WTC11 (cell line): ENCODE measurements at regions not wholly inside any gene's neighbourhood (a gene's known extent, or its start where the extent isn't known, plus 50 kb on each side); places are given as distances from the start of the nearest gene placed in this dataset.

Experiments
- ATAC-seq: fragments of 200-7000 bp; cut with Tn5 transposase; 2 replicates; pipeline ENCODE4 v1.10.0; 2021; ENCODE audit warnings: mild to moderate bottlenecking, moderate library complexity
- CTCF ChIA-PET: fragments of 300-600 bp; sonication (Branson Sonifier 250); formaldehyde crosslinking; loops from one replicate; lab custom pipeline; 2021; ENCODE audit warnings: antibody characterized with exemption; lab: Charles Lee
- POLR2A ChIA-PET: fragments of 350-600 bp; sonication (Branson Sonifier 250); formaldehyde crosslinking; loops from one replicate; lab custom pipeline; 2021; ENCODE audit warnings: antibody characterized with exemption; lab: Charles Lee
- DNase-seq: peaks from one replicate; pipeline ENCODE4 v3.0.0; 2021; ENCODE audit warnings: low spot score
- H3K27ac Mint-ChIP-seq: 2 replicates; pipeline ENCODE4 v1.8.0; 2021; ENCODE audit warnings: mixed read lengths
- H3K27me3 Mint-ChIP-seq: 2 replicates; pipeline ENCODE4 v1.8.0; 2021; ENCODE audit warnings: low read depth, mild to moderate bottlenecking, moderate library complexity, mixed read lengths
- H3K36me3 Mint-ChIP-seq: 2 replicates; pipeline ENCODE4 v1.8.0; 2021; ENCODE audit warnings: mixed read lengths
- H3K4me1 Mint-ChIP-seq: 2 replicates; pipeline ENCODE4 v1.8.0; 2022; ENCODE audit warnings: mixed read lengths
- H3K4me3 Mint-ChIP-seq: 2 replicates; pipeline ENCODE4 v1.8.0; 2021; ENCODE audit warnings: mild to moderate bottlenecking, moderate library complexity, mixed read lengths
- H3K9me3 Mint-ChIP-seq: 2 replicates; pipeline ENCODE4 v1.8.0; 2021; ENCODE audit warnings: mixed read lengths
- CREM ChIP-seq: sonication (generic); formaldehyde crosslinking; IDR thresholded peaks from 2 replicates; pipeline ENCODE4 v1.8.1; 2022; ENCODE audit warnings: mild to moderate bottlenecking, missing genetic modification reagents, moderate library complexity
- FOXJ3 ChIP-seq: sonication (generic); formaldehyde crosslinking; IDR thresholded peaks from 2 replicates; pipeline ENCODE4 v1.9.0; 2021; ENCODE audit warnings: missing genetic modification reagents, mild to moderate bottlenecking, borderline replicate concordance
- GRHL2 ChIP-seq: fragments of 250-450 bp; sonication (Bioruptor Pico); IDR thresholded peaks from 2 replicates; pipeline ENCODE4 v1.8.0; 2022; ENCODE audit warnings: mild to moderate bottlenecking, moderate library complexity; ENCODE audit not compliant: insufficient replicate concordance, severe bottlenecking
- MYBL2 ChIP-seq: sonication (generic); formaldehyde crosslinking; IDR thresholded peaks from 2 replicates; pipeline ENCODE4 v1.8.1; 2023; ENCODE audit warnings: mild to moderate bottlenecking, moderate library complexity, missing genetic modification reagents
- NFYB ChIP-seq: sonication (generic); formaldehyde crosslinking; conservative IDR thresholded peaks from 2 replicates; pipeline ENCODE4 v1.8.0; 2022; ENCODE audit warnings: low read depth, missing genetic modification reagents
- RORB ChIP-seq: fragments of 250-450 bp; sonication (Bioruptor Pico); IDR thresholded peaks from 2 replicates; pipeline ENCODE4 v1.9.0; 2021; ENCODE audit warnings: mild to moderate bottlenecking
- SP1 ChIP-seq: sonication (generic); formaldehyde crosslinking; conservative IDR thresholded peaks from 2 replicates; pipeline ENCODE4 v1.8.1; 2022; ENCODE audit warnings: missing genetic modification reagents
- ZNF121 ChIP-seq: sonication (generic); formaldehyde crosslinking; IDR thresholded peaks from 2 replicates; pipeline ENCODE4 v1.8.0; 2023; ENCODE audit warnings: missing genetic modification reagents
- ZNF138 ChIP-seq: sonication (generic); formaldehyde crosslinking; conservative IDR thresholded peaks from 2 replicates; pipeline ENCODE4 v1.8.1; 2022; ENCODE audit warnings: mild to moderate bottlenecking, moderate library complexity, missing genetic modification reagents
- ZNF219 ChIP-seq: sonication (generic); formaldehyde crosslinking; IDR thresholded peaks from 2 replicates; pipeline ENCODE4 v1.8.0; 2023; ENCODE audit warnings: missing genetic modification reagents, mild to moderate bottlenecking, borderline replicate concordance
- ZNF232 ChIP-seq: sonication (generic); formaldehyde crosslinking; IDR thresholded peaks from 2 replicates; pipeline ENCODE4 v1.8.0; 2022; ENCODE audit warnings: mild to moderate bottlenecking, missing genetic modification reagents
- ZNF263 ChIP-seq: sonication (generic); formaldehyde crosslinking; IDR thresholded peaks from 2 replicates; pipeline ENCODE4 v1.8.1; 2022; ENCODE audit warnings: low read depth, mild to moderate bottlenecking, moderate library complexity, missing genetic modification reagents
- ZNF671 ChIP-seq: fragments of 250-450 bp; sonication (Bioruptor Pico); IDR thresholded peaks from 2 replicates; pipeline ENCODE4 v1.8.0; 2021; ENCODE audit warnings: mild to moderate bottlenecking
- TF ChIP-seq, protein P1 (sequence below): sonication (generic); formaldehyde crosslinking; IDR thresholded peaks from 2 replicates; pipeline ENCODE4 v1.8.1; 2023; ENCODE audit warnings: mild to moderate bottlenecking, moderate library complexity, missing genetic modification reagents
- TF ChIP-seq, protein P2 (sequence below): sonication (generic); formaldehyde crosslinking; IDR thresholded peaks from 2 replicates; pipeline ENCODE4 v1.8.1; 2023; ENCODE audit warnings: mild to moderate bottlenecking, missing genetic modification reagents
- TF ChIP-seq, protein P3 (sequence below): fragments of 250-450 bp; sonication (Bioruptor Pico); conservative IDR thresholded peaks from 2 replicates; pipeline ENCODE4 v1.9.0; 2021; ENCODE audit warnings: mild to moderate bottlenecking
- TF ChIP-seq, protein P4 (sequence below): sonication (generic); formaldehyde crosslinking; IDR thresholded peaks from 2 replicates; pipeline ENCODE4 v1.8.1; 2023; ENCODE audit warnings: mild to moderate bottlenecking, missing genetic modification reagents
- TF ChIP-seq, protein P5 (sequence below): fragments of 250-450 bp; sonication (Bioruptor Pico); IDR thresholded peaks from 2 replicates; pipeline ENCODE4 v1.9.0; 2021; ENCODE audit warnings: moderate library complexity, mild to moderate bottlenecking, inconsistent platforms, borderline replicate concordance
- TF ChIP-seq, protein P6 (sequence below): fragments of 200-600 bp; IDR thresholded peaks from 2 replicates; pipeline ENCODE4 v1.8.0; 2022; ENCODE audit warnings: antibody characterized with exemption

DNA sequence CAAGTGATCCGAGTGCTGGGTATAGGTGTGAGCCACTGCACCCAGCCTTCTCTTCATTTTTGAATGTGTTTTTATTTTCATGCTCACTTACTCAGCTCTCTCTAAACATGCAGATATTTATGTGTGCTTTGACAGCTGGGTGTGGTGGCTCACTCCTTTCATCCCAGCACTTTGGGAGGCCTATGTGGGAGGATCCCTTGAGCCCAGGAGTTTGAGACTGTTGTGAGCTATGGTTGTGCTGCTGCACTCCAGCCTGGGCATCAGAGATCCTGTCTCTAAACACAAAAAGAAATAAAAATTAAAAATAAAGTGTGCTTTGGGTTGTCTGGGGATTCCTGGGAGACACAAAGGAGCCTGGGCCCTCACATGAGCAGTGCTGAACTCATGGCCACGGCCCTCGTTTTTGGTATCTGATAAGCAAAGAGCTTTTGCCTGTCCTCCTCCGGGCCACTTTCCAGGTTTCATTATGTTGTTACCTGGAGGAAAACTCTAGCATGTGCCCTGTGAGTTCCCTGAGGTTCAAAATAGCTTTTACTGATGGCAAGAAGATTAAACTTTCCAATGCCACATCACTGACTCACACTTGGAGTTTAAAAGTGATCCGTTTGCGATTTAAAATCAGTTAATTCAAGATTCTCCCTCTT, 78.5 kb downstream of the CD164 start (continued):
- TF ChIP-seq, protein P1, sequence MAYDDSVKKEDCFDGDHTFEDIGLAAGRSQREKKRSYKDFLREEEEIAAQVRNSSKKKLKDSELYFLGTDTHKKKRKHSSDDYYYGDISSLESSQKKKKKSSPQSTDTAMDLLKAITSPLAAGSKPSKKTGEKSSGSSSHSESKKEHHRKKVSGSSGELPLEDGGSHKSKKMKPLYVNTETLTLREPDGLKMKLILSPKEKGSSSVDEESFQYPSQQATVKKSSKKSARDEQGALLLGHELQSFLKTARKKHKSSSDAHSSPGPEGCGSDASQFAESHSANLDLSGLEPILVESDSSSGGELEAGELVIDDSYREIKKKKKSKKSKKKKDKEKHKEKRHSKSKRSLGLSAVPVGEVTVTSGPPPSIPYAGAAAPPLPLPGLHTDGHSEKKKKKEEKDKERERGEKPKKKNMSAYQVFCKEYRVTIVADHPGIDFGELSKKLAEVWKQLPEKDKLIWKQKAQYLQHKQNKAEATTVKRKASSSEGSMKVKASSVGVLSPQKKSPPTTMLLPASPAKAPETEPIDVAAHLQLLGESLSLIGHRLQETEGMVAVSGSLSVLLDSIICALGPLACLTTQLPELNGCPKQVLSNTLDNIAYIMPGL (CRISPR knock-in tag): no peak
- TF ChIP-seq ZNF232 (CRISPR knock-in tag) (no peak), GRHL2 (CRISPR knock-in tag) (no peak), ZNF671 (CRISPR knock-in tag) (no peak), MYBL2 (no peak), CREM (no peak), ZNF263 (CRISPR knock-in tag) (no peak), FOXJ3 (no peak), ZNF219 (CRISPR knock-in tag) (no peak), ZNF138 (CRISPR knock-in tag) (no peak)
- TF ChIP-seq, protein P2, sequence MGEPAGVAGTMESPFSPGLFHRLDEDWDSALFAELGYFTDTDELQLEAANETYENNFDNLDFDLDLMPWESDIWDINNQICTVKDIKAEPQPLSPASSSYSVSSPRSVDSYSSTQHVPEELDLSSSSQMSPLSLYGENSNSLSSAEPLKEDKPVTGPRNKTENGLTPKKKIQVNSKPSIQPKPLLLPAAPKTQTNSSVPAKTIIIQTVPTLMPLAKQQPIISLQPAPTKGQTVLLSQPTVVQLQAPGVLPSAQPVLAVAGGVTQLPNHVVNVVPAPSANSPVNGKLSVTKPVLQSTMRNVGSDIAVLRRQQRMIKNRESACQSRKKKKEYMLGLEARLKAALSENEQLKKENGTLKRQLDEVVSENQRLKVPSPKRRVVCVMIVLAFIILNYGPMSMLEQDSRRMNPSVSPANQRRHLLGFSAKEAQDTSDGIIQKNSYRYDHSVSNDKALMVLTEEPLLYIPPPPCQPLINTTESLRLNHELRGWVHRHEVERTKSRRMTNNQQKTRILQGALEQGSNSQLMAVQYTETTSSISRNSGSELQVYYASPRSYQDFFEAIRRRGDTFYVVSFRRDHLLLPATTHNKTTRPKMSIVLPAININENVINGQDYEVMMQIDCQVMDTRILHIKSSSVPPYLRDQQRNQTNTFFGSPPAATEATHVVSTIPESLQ: no peak
- TF ChIP-seq, protein P3, sequence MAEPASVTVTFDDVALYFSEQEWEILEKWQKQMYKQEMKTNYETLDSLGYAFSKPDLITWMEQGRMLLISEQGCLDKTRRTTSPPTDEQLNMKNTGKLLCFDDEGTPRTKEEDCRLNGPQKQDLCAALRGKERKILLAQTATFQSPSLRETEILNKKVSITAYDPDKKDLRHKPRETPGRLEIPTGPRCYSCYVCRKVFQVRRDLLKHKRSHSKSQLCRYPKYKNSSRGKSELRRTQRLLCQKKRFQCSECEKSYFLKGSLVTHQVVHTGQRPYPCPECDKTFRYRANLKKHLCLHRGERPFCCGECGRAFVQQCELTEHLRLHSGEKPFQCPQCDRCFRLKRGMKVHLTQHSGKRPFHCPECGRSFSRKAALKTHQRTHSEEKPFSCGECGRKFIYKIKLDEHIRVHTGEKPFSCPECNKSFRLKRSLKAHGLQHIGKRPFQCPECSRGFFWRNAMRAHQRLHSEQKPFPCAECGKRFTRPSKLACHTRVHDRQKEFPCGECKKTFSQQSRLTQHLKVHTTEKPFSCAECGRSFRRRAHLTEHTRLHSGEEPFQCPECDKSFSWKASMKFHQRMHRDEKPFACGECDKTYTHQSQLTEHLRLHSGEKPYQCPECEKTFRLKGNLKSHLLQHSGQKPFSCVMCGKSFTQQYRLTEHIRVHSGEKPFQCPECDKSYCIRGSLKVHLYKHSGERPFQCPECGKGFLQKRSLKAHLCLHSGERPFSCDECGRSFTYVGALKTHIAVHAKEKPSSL (CRISPR knock-in tag): no peak
- TF ChIP-seq, protein P4, sequence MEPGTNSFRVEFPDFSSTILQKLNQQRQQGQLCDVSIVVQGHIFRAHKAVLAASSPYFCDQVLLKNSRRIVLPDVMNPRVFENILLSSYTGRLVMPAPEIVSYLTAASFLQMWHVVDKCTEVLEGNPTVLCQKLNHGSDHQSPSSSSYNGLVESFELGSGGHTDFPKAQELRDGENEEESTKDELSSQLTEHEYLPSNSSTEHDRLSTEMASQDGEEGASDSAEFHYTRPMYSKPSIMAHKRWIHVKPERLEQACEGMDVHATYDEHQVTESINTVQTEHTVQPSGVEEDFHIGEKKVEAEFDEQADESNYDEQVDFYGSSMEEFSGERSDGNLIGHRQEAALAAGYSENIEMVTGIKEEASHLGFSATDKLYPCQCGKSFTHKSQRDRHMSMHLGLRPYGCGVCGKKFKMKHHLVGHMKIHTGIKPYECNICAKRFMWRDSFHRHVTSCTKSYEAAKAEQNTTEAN: no peak
- TF ChIP-seq, all 79 proteins: peak for 0

DNA sequence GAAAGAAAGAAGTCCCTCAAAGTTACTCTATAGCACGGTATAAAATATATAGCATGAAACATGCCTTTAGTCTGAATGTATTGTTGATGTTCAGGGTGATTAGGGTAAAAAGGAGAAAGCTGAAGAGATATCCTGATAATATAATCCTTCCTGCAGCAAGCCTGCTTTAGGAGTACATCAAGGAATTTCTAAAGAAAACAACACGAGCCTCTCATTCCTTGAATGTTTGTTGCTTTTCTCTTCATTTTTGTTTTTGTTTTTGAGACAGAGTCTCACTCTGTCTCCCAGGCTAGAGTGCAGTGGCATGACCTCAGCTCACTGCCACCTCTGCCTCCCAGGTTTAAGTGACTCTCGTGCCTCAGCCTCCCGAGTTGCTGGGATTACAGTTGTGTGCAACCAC, 79.1 kb downstream of the CD164 start:
- no peak overlapping the region for H3K27ac Mint-ChIP-seq
- no peaks in the 10 kb centered on the region for H3K36me3 Mint-ChIP-seq
- no peak for ATAC-seq
- DNase-seq: no peak
- H3K9me3 Mint-ChIP-seq: no peaks in the 10 kb centered on the region
- ChIA-PET POLR2A (no interaction called here), CTCF (no interaction called here)
- H3K4me3 Mint-ChIP-seq: no peak overlapping the region
- peaks cover 22% of the 10 kb centered on the region for H3K4me1 Mint-ChIP-seq
- H3K27me3 Mint-ChIP-seq: no peaks in the 10 kb centered on the region
- TF ChIP-seq, protein P5, sequence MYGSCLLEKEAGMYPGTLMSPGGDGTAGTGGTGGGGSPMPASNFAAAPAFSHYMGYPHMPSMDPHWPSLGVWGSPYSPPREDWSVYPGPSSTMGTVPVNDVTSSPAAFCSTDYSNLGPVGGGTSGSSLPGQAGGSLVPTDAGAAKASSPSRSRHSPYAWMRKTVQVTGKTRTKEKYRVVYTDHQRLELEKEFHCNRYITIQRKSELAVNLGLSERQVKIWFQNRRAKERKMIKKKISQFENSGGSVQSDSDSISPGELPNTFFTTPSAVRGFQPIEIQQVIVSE: no peak
- TF ChIP-seq ZNF121 (CRISPR knock-in tag) (no peak), SP1 (CRISPR knock-in tag) (no peak)
- TF ChIP-seq, all 79 proteins: peak for 0

DNA sequence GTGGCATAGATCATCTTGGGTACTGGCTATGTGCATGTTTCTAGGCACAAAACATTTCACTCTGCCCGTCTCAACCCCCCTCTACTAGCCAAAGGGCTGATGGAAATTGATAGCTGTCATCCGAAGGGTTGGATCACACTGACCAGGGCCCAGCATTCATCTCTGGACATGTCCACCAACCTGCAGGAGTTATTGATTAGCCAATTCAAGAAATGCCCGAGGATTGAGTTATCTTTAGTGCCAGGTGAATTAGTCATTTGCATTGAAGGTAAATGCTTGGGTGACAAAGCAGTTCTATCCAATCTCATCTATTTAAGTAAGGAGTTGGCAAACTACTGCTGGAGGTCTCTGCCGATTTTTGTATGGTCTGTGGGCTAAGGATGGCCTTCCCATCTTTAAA, 80.1 kb downstream of the CD164 start:
- peaks cover 2% of the 10 kb centered on the region; the same call in 1 of the 2 replicates for H3K27me3 Mint-ChIP-seq
- no peak for ATAC-seq
- no peak overlapping the region for H3K27ac Mint-ChIP-seq
- POLR2A ChIA-PET: no interaction called here
- H3K9me3 Mint-ChIP-seq: no peaks in the 10 kb centered on the region
- H3K4me1 Mint-ChIP-seq: peaks cover 30% of the 10 kb centered on the region
- H3K36me3 Mint-ChIP-seq: no peaks in the 10 kb centered on the region
- no peak overlapping the region for H3K4me3 Mint-ChIP-seq
- no peak for DNase-seq
- TF ChIP-seq NFYB (CRISPR knock-in tag) (no peak), RORB (CRISPR knock-in tag) (no peak)
- TF ChIP-seq, protein P6, sequence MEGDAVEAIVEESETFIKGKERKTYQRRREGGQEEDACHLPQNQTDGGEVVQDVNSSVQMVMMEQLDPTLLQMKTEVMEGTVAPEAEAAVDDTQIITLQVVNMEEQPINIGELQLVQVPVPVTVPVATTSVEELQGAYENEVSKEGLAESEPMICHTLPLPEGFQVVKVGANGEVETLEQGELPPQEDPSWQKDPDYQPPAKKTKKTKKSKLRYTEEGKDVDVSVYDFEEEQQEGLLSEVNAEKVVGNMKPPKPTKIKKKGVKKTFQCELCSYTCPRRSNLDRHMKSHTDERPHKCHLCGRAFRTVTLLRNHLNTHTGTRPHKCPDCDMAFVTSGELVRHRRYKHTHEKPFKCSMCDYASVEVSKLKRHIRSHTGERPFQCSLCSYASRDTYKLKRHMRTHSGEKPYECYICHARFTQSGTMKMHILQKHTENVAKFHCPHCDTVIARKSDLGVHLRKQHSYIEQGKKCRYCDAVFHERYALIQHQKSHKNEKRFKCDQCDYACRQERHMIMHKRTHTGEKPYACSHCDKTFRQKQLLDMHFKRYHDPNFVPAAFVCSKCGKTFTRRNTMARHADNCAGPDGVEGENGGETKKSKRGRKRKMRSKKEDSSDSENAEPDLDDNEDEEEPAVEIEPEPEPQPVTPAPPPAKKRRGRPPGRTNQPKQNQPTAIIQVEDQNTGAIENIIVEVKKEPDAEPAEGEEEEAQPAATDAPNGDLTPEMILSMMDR: no peak
- CTCF ChIA-PET: no interaction called here
